Uterus (tissue), 3 donors: ENCODE measurements at regions not wholly inside any gene's neighbourhood (a gene's known extent, or its start where the extent isn't known, plus 50 kb on each side); places are given as distances from the start of the nearest gene placed in this dataset.

Source experiments
- DNase-seq, 2 donors: peaks; one replicate each; pipeline ENCODE4 v3.0.0-alpha.2; 2019 to 2020
- H3K27ac ChIP-seq, 2 donors: fragments of 200-600 bp; sonication (generic); 1 replicate in 1 of 2; 2 replicates in 1 of 2; pipeline ENCODE4 v1.5.1; 2016 to 2018
- H3K27me3 ChIP-seq, 2 donors: fragments of 200-600 bp; sonication (generic); one replicate each; pipeline ENCODE4 v1.5.1; 2018 to 2019; ENCODE audit warnings: control low read depth in 1 of 2
- H3K36me3 ChIP-seq, 2 donors: fragments of 200-600 bp; sonication (generic); one replicate each; pipeline ENCODE4 v1.5.1; 2019; ENCODE audit warnings: control low read depth in 1 of 2
- H3K4me1 ChIP-seq, 2 donors: fragments of 200-600 bp; sonication (generic); one replicate each; pipeline ENCODE4 v1.5.1; 2018 to 2019; ENCODE audit warnings: control low read depth in 1 of 2
- H3K4me3 ChIP-seq, 2 donors: fragments of 200-600 bp; sonication (generic); 1 replicate in 1 of 2; 2 replicates in 1 of 2; pipeline ENCODE4 v1.5.1; 2018 to 2019; ENCODE audit warnings: mild to moderate bottlenecking in 1 of 2
- H3K9me3 ChIP-seq, 2 donors: fragments of 200-600 bp; sonication (generic); one replicate each; pipeline ENCODE4 v1.5.1; 2019; ENCODE audit warnings: control low read depth in 1 of 2
- CTCF ChIP-seq, 4 experiments: fragments of 200-600 bp in 2 of 4; fragments of 450-650 bp in 2 of 4; sonication (generic) in 2 of 4; IDR thresholded peaks; one replicate each; pipeline ENCODE4 v1.5.1; 2016 to 2019; ENCODE audit warnings: antibody characterized with exemption in 4 of 4, mild to moderate bottlenecking in 2 of 4, moderate library complexity in 1 of 4
- POLR2A ChIP-seq, 2 donors: fragments of 450-650 bp; IDR thresholded peaks; one replicate each; pipeline ENCODE4 v1.6.1; 2016; ENCODE audit warnings: antibody characterized with exemption in 2 of 2, mild to moderate bottlenecking in 1 of 2, moderate library complexity in 1 of 2
- intact Hi-C: fragments of 100-400 bp; cut with DNase I; formaldehyde crosslinking; loops from one replicate; pipeline ENCODE4 v1.15.1; 2023; ENCODE audit warnings: low total_unique reads
- donor health status: DM: yes; HTN: yes; CAD: no.

DNA sequence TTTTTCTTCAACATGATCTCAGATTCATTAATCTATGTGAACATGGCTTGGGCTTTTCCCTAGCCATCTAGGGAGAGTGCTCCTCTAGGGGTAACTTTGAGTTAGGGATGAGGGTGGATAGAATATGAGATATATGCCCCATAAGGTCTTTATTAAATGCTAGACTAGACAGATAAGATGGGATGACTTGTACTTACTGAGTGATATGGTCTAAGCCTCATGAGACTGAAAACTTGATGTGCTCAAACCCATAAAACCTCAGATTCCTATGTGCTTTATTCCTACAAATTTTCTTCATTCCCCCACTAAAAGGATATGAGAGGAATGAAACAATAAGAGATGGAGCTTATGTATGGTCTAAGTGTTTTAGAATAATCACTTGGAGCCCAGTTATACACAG lies 386.6 kb downstream of the YTHDC2 start:
- TF ChIP-seq CTCF (IDR thresholded peaks at IDR 0.05) (no peak), POLR2A (IDR thresholded peaks at IDR 0.05) (no peak)
- no peaks in the 10 kb centered on the region for H3K9me3 ChIP-seq
- no peak overlapping the region for H3K27ac ChIP-seq
- no peaks in the 10 kb centered on the region for H3K27me3 ChIP-seq
- no peak overlapping the region for H3K4me3 ChIP-seq
- no peaks in the 10 kb centered on the region for H3K4me1 ChIP-seq
- intact Hi-C loops = no loop called here
- no peak for DNase-seq
- H3K36me3 ChIP-seq = no peaks in the 10 kb centered on the region

- Histone ChIP-seq H3K9me3 (no peaks in the 10 kb centered on the region), H3K36me3 (no peaks in the 10 kb centered on the region), H3K27me3 (no peaks in the 10 kb centered on the region), H3K27ac (no peak overlapping the region), H3K4me3 (no peak overlapping the region), H3K4me1 (no peaks in the 10 kb centered on the region)
- no peak for DNase-seq
- TF ChIP-seq POLR2A (IDR thresholded peaks at IDR 0.05) = no peak
- no peak for TF ChIP-seq CTCF (IDR thresholded peaks at IDR 0.05)
- intact Hi-C loops = no loop called here
Observed at GRCh38 chr5:113900816-113901215, 387.3 kb downstream of the YTHDC2 start.

DNA sequence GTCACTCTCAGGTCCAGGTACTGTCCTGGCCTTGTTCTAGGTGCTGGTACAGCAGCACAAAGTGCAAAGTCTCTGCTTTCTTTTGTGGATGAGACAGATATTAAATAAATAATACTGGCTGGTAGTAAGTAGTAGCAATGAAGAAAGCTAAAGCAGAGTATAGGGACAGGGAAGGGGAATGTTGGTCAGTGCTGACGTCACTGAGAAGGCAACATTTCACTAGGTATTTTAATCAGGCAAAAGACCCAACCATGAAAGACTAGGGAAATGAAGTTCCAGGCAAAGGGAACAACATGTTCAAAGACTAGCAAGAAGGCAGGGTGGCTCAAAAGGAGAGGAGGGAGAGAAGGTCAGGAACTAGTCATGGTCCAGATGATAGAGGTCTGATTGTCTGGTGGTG lies 388.2 kb downstream of the YTHDC2 start:
- DNase-seq = no peak
- H3K27ac ChIP-seq = no peak overlapping the region

DNA sequence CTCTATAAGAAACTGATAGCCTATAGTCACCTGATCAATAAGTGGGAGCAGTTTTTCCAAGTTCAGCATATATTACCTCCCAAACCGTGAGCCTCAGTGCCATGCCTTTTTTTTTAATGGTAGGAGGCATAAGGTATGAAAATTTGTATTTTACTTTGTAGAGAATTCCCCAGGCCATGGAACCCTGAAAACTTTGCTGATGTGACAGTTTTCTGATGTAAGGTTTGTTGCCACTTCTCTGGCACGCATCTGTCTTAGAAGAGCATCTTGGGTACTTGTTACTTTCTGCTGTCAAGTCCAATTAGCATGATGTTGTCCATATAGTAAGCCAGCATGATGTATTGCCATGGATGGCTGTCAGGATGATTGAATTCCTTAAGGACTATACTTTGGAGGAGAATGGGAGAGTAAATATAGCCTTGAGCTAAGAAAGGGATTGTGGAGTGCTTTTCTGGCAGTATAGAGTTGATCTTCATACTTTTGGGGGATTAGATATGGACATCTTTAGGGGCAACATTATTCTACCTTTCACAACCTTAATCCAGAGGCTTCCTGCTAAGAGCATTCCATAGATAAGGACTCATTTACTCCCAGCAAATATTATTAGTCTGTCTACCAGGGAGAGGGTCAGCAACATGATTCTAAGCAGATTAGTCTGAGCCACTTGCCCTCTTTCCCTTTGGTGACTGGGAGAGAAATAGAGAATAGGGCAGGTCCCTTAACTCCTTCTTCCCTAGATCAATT lies 389.6 kb downstream of the YTHDC2 start:
- intact Hi-C loops = no loop called here
- H3K4me1 ChIP-seq = no peaks in the 10 kb centered on the region
- H3K9me3 ChIP-seq = no peaks in the 10 kb centered on the region
- no peak for DNase-seq
- no peaks in the 10 kb centered on the region for H3K27me3 ChIP-seq
- no peak for TF ChIP-seq CTCF (IDR thresholded peaks at IDR 0.05)
- no peak for TF ChIP-seq POLR2A (IDR thresholded peaks at IDR 0.05)
- H3K36me3 ChIP-seq = no peaks in the 10 kb centered on the region
- no peak overlapping the region for H3K27ac ChIP-seq
- no peak overlapping the region for H3K4me3 ChIP-seq

More for the DNA sequence above, 388.2 kb downstream of the YTHDC2 start:
- no peaks in the 10 kb centered on the region for H3K27me3 ChIP-seq
- H3K36me3 ChIP-seq = no peaks in the 10 kb centered on the region
- H3K4me1 ChIP-seq = no peaks in the 10 kb centered on the region
- no peak overlapping the region for H3K4me3 ChIP-seq
- no peaks in the 10 kb centered on the region for H3K9me3 ChIP-seq
- TF ChIP-seq CTCF (IDR thresholded peaks at IDR 0.05) = no peak
- TF ChIP-seq POLR2A (IDR thresholded peaks at IDR 0.05) = no peak
- intact Hi-C loops = no loop called here

- Histone ChIP-seq H3K27ac (no peak overlapping the region), H3K27me3 (no peaks in the 10 kb centered on the region), H3K36me3 (no peaks in the 10 kb centered on the region), H3K9me3 (no peaks in the 10 kb centered on the region), H3K4me3 (no peak overlapping the region), H3K4me1 (no peaks in the 10 kb centered on the region)
- intact Hi-C loops = no loop called here
- TF ChIP-seq CTCF (IDR thresholded peaks at IDR 0.05) (no peak), POLR2A (IDR thresholded peaks at IDR 0.05) (no peak)
- no peak for DNase-seq
Observed at GRCh38 chr5:113909782-113910181, 396.3 kb downstream of the YTHDC2 start.
